ENCODE measurements at regions not wholly inside any gene's neighbourhood (a gene's known extent, or its start where the extent isn't known, plus 50 kb on each side); places are given as distances from the start of the nearest gene placed in this dataset.
"Not testable (repeated sequence)": the region's sequence is repeated elsewhere in the genome, so short reads cannot be mapped to it uniquely, and the experiment has no call there.

DNA sequence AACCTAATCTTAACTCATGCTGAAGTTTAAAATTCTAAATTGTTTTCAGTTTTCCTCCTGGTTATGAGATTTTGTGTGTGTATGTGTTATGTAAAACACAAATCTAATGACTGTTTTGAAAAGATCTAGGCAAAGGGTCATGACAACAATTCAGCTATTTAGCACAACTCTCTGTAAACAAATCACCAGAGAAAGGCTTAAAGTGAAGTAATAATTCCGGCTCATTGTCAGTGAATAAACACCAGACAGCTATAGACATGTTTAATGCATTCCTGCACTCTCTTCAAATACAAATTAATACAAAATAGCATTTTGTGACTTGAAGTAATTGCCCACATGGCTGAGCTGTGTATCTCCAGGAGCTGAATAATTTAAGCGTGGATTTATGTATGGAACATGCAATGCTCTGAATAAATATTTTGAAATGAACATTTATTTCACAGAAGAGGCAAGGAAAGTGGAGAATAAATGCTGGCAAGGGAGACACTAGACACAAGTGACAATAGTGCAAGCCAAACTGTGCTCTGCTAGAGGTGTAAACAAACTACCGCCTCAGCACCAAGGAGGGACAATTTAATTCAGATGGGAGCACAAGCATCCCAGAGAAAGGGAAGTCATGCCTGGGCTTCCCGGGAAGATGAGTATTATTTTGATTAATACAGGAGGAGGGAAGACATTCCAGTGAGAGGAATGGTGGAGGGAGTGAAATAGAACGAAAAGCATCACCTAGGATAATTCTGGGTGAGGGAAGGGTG is 133.6 kb upstream of the XPO1 start:
- DNase-seq: no peak

- DNase-seq: no peak
Measured at GRCh38 chr2:61670591-61671501, 132.7 kb upstream of the XPO1 start.

DNA sequence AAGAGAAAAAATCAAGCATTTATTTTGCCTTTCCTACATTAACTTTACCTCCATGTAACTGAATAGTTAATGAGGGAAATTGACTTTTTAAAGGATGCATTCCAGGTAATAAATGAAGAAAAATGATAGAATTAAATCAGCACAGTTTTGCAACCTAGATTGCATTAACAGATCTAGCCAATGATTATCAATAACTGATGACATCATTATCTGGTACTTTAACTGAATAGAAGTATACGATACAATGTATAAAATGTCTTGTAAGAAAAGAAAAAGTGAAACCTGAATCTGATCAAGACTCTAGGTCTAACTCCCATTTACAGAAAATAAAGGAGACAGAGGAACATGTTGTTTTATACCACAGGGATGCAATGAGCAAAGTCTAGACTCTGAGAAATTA is 126.0 kb upstream of the XPO1 start:
- no peak for DNase-seq

- DNase-seq: no peak
Measured at GRCh38 chr2:61662990-61663389, 124.8 kb upstream of the XPO1 start.

- no peak for DNase-seq
Measured at GRCh38 chr2:61660511-61661388, 122.6 kb upstream of the XPO1 start.

DNA sequence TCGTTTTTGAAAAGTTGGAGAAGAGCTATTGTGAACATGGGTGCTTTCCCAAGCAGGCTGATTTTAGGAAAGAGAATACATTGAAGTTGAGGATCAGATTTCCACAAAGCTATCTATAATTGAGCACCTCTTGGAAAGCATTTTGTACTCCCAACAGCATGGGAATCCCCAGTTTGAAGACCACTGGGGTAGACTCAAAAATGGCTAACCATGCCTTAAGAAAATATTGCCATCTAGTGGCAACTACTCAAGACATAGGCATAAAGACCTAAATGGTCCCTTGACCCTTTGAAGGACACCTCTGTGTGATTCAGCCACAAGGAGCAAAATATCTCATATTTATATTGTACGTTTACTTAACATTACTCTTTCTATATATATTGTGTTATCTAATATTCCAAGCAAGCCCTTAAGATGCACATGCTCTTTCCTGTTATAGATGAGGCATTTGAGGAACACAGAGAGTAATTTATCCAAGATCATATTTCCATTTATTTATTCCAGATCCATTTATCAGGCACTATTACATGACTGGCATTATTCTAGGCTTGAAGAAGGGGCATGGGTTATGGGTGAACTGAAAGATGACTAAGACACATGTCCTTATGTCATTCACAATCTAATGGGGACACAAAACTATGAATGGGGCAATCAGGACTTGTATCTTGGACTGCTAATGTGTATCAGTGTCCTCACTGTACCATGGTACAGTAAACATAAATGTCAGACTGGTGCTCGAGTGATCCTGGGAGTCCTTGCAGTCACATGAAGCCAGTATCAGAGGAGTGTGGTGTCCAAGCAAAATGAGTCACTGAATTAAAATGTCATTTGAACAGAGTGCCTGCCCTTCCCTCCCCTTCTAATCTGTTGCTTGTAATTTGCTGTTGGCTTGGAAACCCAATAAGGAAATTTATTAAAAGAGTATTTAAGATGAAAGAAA is 121.0 kb upstream of the XPO1 start:
- DNase-seq: no peak

GRCh38 chr2:61649946-61650345 is 111.8 kb upstream of the XPO1 start:
- not testable (repeated sequence) for DNase-seq

DNA sequence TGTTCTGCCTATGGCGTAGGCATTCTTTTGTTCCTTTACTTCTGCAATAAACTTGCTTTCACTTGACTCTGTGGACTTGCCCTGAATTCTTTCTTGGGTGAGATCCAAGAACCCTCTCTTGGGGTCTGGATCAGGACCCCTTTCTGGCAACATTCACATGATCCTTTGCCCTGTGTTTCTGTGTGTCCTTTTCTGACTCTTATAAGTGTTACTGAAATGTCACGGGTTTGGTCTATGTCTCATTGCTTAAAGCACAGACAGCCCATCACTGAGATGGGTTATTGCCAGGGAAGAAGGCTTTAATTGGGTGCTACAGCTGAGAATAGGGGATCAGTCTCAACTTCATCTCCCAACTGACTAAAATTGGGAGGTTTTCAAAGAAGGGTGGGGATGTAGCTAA is 110.9 kb upstream of the XPO1 start:
- no peak for DNase-seq

GRCh38 chr2:61647044-61647443 is 108.9 kb upstream of the XPO1 start:
- DNase-seq: no peak

DNA sequence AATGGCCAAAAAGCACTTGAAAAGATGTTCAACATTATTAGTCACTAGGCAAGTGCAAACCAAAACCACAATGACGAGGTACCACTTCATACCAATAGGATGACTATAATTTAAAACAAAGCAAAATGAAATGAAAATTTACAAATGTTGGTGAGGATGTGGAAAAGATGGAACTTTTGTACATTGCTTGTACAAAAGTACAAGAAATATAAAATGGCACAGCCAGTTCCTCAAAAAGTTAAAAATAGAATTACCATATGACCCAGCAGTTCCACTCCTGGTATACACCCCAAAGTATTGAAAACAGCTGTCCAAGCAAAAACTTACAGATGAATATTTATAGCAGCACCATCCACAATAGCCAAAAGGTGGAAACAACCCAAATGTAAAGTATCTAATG is 107.8 kb upstream of the XPO1 start:
- DNase-seq: no peak

- DNase-seq: not testable (repeated sequence)
Measured at GRCh38 chr2:61643153-61643552, 105.0 kb upstream of the XPO1 start.

DNA sequence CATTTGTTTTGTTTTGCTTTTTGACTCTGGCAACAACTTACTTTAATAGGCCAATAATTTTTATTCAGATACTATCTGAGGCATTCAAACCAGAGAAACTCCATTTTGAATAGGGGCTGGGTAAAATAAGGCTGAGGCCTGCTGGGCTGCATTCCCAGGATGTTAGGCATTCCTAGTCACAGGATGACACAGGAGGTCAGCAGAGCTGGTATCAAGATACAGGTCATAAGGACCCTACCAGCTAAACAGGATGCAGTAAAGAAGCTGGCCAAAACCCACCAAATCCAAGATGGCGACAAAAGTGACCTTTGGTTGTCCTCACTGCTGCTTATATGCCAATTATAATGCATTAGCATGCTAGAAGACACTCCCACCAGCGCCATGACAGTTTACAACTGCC is 102.2 kb upstream of the XPO1 start:
- DNase-seq: no peak

GRCh38 chr2:61639721-61640120 is 101.6 kb upstream of the XPO1 start:
- no peak for DNase-seq

DNA sequence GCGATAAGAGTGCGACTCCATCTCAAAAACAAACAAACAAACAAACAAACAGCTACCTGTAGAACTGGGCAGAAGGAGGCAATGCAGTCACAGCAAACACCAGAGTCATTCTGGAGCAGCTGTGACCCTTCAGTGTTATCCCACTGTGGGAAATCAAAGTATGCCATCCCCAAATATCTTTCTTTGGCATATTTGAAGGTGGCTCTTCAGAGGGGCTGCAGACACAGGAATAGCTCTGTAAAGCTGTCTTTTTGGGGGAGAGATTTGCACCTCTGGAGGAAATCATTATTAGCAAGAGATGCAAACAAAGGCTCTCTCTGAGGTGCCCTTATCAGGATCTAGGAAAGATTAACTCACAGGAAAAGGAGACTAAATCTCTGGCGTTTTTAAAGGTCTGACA is 98.5 kb upstream of the XPO1 start:
- DNase-seq: no peak

DNA sequence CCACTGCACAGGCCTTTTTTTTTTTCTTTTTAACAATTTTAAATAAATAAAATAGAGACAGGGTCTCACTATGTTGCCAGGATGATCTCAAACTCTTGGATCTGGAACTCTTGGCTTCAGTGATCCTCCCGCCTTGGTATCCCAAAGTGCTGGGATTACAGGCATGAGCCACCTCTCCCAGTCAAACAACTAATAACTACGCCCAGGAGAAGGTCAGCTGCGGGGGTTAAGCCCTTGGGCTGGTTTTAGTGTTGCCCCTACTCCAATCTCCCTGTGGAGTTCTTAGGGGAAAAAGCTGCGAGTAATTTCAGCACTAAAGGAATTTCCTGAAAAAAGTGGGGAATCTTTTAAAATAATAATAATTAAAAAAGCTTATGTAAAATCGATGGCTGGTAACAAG is 96.4 kb upstream of the XPO1 start:
- DNase-seq: no peak

GRCh38 chr2:61633250-61633649 is 95.1 kb upstream of the XPO1 start:
- no peak for DNase-seq

- DNase-seq: no peak
Measured at GRCh38 chr2:61632276-61633169, 94.4 kb upstream of the XPO1 start.

DNA sequence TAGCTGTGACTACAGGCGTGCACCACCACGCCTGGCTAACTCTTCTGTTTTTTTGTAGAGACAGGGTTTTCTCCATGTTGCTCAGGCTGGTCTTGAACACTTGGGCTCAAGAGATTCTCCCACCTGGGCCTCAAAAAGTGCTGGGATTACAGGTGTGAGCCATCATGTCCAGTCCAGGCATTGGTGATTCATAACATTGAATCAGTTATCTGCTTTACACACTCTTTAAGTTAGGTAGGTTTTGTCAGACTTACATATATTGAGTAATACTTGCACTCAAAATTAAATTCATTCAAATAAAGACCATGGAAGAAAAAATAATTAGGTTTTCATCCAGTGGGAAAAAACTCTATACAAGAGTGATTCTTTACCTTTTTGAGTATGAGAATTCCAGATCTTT is 93.2 kb upstream of the XPO1 start:
- DNase-seq: no peak

- DNase-seq: no peak
Measured at GRCh38 chr2:61626827-61627226, 88.7 kb upstream of the XPO1 start.

DNA sequence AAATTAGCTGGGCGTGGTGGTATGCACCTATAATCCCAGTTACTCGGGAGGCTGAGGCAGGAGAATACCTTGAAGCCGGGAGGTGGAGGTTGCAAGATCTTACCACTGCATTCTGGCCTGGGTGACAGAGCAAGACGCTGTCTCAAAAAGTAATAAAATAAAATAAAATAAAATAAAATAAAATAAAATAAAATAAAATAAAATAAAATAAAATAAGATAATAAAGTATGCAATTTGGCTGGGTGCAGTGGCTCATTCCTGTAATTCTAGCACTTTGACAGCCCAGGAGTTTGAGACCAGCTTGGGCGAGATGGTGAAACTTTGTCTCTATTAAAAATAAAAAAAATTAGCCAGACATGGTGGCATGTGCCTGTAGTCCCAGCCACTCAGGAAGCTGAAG is 85.6 kb upstream of the XPO1 start:
- no peak for DNase-seq

Data from central memory CD4-positive, alpha-beta T cell (primary cell).